Chondrocyte (in vitro differentiated cells): ENCODE measurements at regions not wholly inside any gene's neighbourhood (a gene's known extent, or its start where the extent isn't known, plus 50 kb on each side); places are given as distances from the start of the nearest gene placed in this dataset.

ENCODE experiments used
- DNase-seq: peaks from one replicate; pipeline ENCODE4 v3.0.0; 2021; ENCODE audit warnings: mixed read lengths, low spot score
- H3K27ac Mint-ChIP-seq: one replicate; pipeline ENCODE4 v1.8.0; 2021; ENCODE audit warnings: mild to moderate bottlenecking, moderate library complexity, mixed read lengths; ENCODE audit not compliant: unreplicated experiment
- H3K27me3 Mint-ChIP-seq: 2 replicates; pipeline ENCODE4 v1.8.0; 2021; ENCODE audit warnings: low read depth, mixed read lengths
- H3K36me3 Mint-ChIP-seq: 2 replicates; pipeline ENCODE4 v1.8.0; 2021; ENCODE audit warnings: low read depth, mixed read lengths
- H3K4me1 Mint-ChIP-seq: 2 replicates; pipeline ENCODE4 v1.8.0; 2021; ENCODE audit warnings: low read depth, mild to moderate bottlenecking, mixed read lengths
- H3K4me3 Mint-ChIP-seq: one replicate; pipeline ENCODE4 v1.8.0; 2021; ENCODE audit warnings: mild to moderate bottlenecking, moderate library complexity, mixed read lengths; ENCODE audit not compliant: unreplicated experiment
- H3K9me3 Mint-ChIP-seq: 2 replicates; pipeline ENCODE4 v1.8.0; 2021; ENCODE audit warnings: low read depth, mixed read lengths
- CTCF ChIP-seq: fragments of 200-600 bp; sonication (generic); IDR thresholded peaks from 2 replicates; pipeline ENCODE4 v1.5.0; 2021; ENCODE audit warnings: antibody characterized with exemption, mild to moderate bottlenecking, moderate library complexity

- no peak for DNase-seq
- Mint-ChIP-seq H3K36me3 (no peaks in the 10 kb centered on the region), H3K4me1 (no peaks in the 10 kb centered on the region), H3K27me3 (peaks cover 18% of the 10 kb centered on the region), H3K4me3 (no peak overlapping the region), H3K27ac (no peak overlapping the region), H3K9me3 (no peaks in the 10 kb centered on the region)
- TF ChIP-seq CTCF: no peak
Observed at GRCh38 chr5:135216471-135217343, 182.3 kb downstream of the MACROH2A1 start.

- H3K36me3 Mint-ChIP-seq: no peaks in the 10 kb centered on the region
- H3K27me3 Mint-ChIP-seq: peaks cover 18% of the 10 kb centered on the region
- DNase-seq: peak; percentile 59
- no peak for TF ChIP-seq CTCF
- no peaks in the 10 kb centered on the region for H3K4me1 Mint-ChIP-seq
- no peaks in the 10 kb centered on the region for H3K9me3 Mint-ChIP-seq
- H3K4me3 Mint-ChIP-seq: no peak overlapping the region
- no peak overlapping the region for H3K27ac Mint-ChIP-seq
Observed at GRCh38 chr5:135215617-135216470, 181.8 kb upstream of the PITX1 start.

- TF ChIP-seq CTCF: no peak
- DNase-seq: no peak
- no peak overlapping the region for H3K4me3 Mint-ChIP-seq
- H3K36me3 Mint-ChIP-seq: no peaks in the 10 kb centered on the region
- H3K4me1 Mint-ChIP-seq: no peaks in the 10 kb centered on the region
- peaks cover 18% of the 10 kb centered on the region for H3K27me3 Mint-ChIP-seq
- H3K9me3 Mint-ChIP-seq: no peaks in the 10 kb centered on the region
- no peak overlapping the region for H3K27ac Mint-ChIP-seq
Observed at GRCh38 chr5:135214897-135215616, 181.0 kb upstream of the PITX1 start.

- TF ChIP-seq CTCF: no peak
- H3K9me3 Mint-ChIP-seq: no peaks in the 10 kb centered on the region
- H3K27me3 Mint-ChIP-seq: peaks cover 15% of the 10 kb centered on the region
- peak; percentile 61 for DNase-seq
- peaks cover 9% of the 10 kb centered on the region for H3K4me1 Mint-ChIP-seq
- H3K36me3 Mint-ChIP-seq: no peaks in the 10 kb centered on the region
- H3K4me3 Mint-ChIP-seq: no peak overlapping the region
- H3K27ac Mint-ChIP-seq: no peak overlapping the region
Observed at GRCh38 chr5:135213466-135214239, 179.6 kb upstream of the PITX1 start.
